Colonic mucosa (tissue), 4 donors: ENCODE measurements at regions not wholly inside any gene's neighbourhood (a gene's known extent, or its start where the extent isn't known, plus 50 kb on each side); places are given as distances from the start of the nearest gene placed in this dataset.

ENCODE experiments used
- DNase-seq: peaks from one replicate; pipeline ENCODE4 v3.0.0-alpha.2; 2020
- H3K27ac ChIP-seq: fragments of 200-600 bp; one replicate; pipeline ENCODE4 v1.8.0; 2021
- H3K27me3 ChIP-seq: fragments of 200-600 bp; one replicate; pipeline ENCODE4 v1.8.0; 2021
- H3K36me3 ChIP-seq: fragments of 200-600 bp; one replicate; pipeline ENCODE4 v1.8.0; 2021
- H3K4me1 ChIP-seq: fragments of 200-600 bp; one replicate; pipeline ENCODE4 v1.8.0; 2021; ENCODE audit warnings: mild to moderate bottlenecking
- H3K4me3 ChIP-seq: fragments of 200-600 bp; one replicate; pipeline ENCODE4 v1.8.0; 2021
- H3K9ac ChIP-seq, 2 donors: one replicate each; pipeline ENCODE4 v1.7.0; 2013; ENCODE audit warnings: control low read depth in 2 of 2, low read depth in 2 of 2, low read length in 2 of 2
- H3K9me3 ChIP-seq: fragments of 200-600 bp; one replicate; pipeline ENCODE4 v1.8.0; 2021
- intact Hi-C: fragments of 100-400 bp; cut with DNase I; formaldehyde crosslinking; loops from one replicate; pipeline ENCODE4 v1.14.1; 2022
- TF ChIP-seq, protein P1 (sequence below): fragments of 200-600 bp; IDR thresholded peaks from one replicate; pipeline ENCODE4 v1.8.0; 2022; ENCODE audit warnings: antibody characterized with exemption, mild to moderate bottlenecking
- donor health status: healthy.
- donor health status: DM: no; HTN: no; CAD: no.
- donor health status: DM: no; HTN: no; CAD: no.

DNA sequence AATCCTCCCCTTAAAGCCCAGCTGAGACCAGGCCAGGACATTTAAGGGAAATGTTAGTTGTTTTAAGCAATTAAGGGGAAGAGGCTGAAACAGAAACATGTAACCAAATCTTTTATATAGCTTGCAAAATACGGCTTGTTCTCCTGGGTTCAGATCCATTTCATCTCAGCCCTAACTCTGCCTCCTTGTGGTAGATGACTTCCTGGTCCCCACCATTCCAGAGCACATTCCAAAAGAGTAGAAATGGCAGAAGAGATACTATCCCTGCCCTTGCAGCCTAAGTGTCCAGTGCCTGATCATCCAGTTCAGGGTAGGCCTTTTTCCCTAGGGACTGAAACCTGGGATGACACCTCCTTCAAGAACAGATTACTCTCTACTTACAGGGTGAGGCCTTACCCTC, 266.2 kb upstream of the VEPH1 start:
- no peak for DNase-seq
- Histone ChIP-seq H3K27ac (no peak overlapping the region), H3K4me1 (no peaks in the 10 kb centered on the region), H3K9ac (no peak overlapping the region), H3K27me3 (no peaks in the 10 kb centered on the region), H3K4me3 (no peak overlapping the region), H3K9me3 (no peaks in the 10 kb centered on the region), H3K36me3 (no peaks in the 10 kb centered on the region)
- TF ChIP-seq, protein P1, sequence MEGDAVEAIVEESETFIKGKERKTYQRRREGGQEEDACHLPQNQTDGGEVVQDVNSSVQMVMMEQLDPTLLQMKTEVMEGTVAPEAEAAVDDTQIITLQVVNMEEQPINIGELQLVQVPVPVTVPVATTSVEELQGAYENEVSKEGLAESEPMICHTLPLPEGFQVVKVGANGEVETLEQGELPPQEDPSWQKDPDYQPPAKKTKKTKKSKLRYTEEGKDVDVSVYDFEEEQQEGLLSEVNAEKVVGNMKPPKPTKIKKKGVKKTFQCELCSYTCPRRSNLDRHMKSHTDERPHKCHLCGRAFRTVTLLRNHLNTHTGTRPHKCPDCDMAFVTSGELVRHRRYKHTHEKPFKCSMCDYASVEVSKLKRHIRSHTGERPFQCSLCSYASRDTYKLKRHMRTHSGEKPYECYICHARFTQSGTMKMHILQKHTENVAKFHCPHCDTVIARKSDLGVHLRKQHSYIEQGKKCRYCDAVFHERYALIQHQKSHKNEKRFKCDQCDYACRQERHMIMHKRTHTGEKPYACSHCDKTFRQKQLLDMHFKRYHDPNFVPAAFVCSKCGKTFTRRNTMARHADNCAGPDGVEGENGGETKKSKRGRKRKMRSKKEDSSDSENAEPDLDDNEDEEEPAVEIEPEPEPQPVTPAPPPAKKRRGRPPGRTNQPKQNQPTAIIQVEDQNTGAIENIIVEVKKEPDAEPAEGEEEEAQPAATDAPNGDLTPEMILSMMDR = no peak
- intact Hi-C loops = no loop called here

DNA sequence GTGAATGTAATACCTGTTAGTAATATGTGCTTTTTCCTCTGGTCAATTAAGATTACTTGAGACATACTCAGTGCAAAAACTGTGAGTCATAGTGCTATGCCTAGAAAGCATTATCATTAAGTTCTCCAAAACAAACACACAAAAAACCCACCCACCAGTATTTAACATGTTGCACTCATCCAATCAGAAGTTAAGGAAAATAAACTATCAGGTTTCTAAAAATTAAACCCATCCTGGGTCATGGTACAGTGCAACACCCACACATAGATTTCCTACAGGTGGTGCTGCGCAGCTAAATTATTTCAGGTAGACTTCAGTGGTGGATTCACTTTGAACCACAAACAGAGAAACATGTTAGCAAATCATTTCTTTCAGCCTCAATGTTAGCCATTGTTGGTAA, 264.4 kb upstream of the VEPH1 start:
- DNase-seq = no peak
- Histone ChIP-seq H3K9me3 (no peaks in the 10 kb centered on the region), H3K4me3 (no peak overlapping the region), H3K36me3 (no peaks in the 10 kb centered on the region), H3K27me3 (no peaks in the 10 kb centered on the region), H3K27ac (no peak overlapping the region), H3K9ac (no peak overlapping the region), H3K4me1 (no peaks in the 10 kb centered on the region)
- intact Hi-C loops = no loop called here
- TF ChIP-seq, protein P1 = no peak

DNA sequence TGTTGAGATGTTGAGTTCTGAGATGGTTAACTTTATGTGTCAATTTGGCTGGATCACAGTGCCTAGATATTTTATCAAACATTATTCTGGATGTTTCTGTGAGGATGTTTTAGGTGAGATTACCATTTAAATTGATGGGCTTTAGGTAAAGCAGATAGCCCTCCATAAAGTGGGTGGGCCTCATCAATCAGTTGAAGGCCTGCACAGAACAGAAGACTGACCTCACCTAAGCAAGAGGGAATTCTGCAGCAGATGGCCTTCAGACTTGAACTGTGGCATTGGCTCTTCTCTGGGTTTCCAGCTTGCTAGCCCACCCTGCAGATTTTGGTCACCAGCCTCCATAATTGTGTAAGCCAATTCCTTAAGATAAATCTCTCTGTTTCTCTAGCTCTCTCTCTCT, 260.4 kb upstream of the VEPH1 start:
- TF ChIP-seq, protein P1 = no peak
- no peak for DNase-seq
- Histone ChIP-seq H3K4me3 (no peak overlapping the region), H3K27ac (no peak overlapping the region), H3K4me1 (no peaks in the 10 kb centered on the region), H3K9ac (no peak overlapping the region), H3K9me3 (no peaks in the 10 kb centered on the region), H3K27me3 (no peaks in the 10 kb centered on the region), H3K36me3 (no peaks in the 10 kb centered on the region)
- intact Hi-C loops = no loop called here

DNA sequence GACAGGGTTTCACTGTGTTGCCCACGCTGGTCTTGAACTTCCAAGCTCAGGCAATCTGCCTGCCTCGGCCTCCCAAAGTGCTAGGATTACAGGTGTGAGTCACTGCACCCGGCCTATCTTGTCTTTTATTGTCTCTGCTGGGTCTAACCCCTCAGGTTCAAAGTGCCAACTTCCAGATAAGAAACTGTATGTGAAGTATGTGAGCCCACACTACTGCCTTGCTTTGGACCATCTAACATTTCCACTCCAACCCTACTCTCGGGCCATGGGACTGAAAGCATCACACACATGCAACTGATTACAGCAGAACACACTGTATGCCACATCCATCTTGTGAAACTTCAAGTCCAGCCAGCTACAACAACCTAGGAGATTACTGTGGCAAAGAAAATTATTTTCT, 256.1 kb upstream of the VEPH1 start:
- TF ChIP-seq, protein P1 = no peak
- Histone ChIP-seq H3K4me3 (no peak overlapping the region), H3K27me3 (no peaks in the 10 kb centered on the region), H3K36me3 (no peaks in the 10 kb centered on the region), H3K4me1 (no peaks in the 10 kb centered on the region), H3K9ac (no peak overlapping the region), H3K27ac (no peak overlapping the region), H3K9me3 (no peaks in the 10 kb centered on the region)
- no peak for DNase-seq
- intact Hi-C loops = no loop called here

DNA sequence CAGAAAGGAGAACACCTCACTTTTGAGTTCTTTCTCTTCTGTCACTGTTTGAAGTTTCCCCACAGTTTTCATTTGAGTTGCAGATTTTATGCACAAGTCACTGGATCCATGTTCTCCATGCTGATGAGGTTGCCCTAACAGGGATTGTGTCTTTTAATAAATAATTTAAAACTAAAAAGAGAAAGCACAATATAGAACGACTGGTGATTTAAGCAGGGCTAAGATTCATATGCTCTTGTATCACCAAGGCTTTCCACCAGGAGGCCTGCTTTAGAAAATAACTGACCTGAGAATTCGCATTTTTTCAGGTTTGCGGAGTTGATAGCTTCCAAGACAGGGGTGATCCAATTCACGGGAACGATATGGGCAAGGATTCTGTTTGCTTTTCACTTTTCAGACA, 252.0 kb upstream of the VEPH1 start:
- H3K4me3 ChIP-seq = no peak overlapping the region

More for the DNA sequence above, 252.0 kb upstream of the VEPH1 start:
- intact Hi-C loops = no loop called here
- DNase-seq = no peak
- no peak overlapping the region for H3K27ac ChIP-seq
- H3K9me3 ChIP-seq = no peaks in the 10 kb centered on the region
- TF ChIP-seq, protein P1 = no peak
- H3K27me3 ChIP-seq = no peaks in the 10 kb centered on the region
- H3K9ac ChIP-seq = no peak overlapping the region
- H3K36me3 ChIP-seq = no peaks in the 10 kb centered on the region
- no peaks in the 10 kb centered on the region for H3K4me1 ChIP-seq
